ENCODE measurements at regions not wholly inside any gene's neighbourhood (a gene's known extent, or its start where the extent isn't known, plus 50 kb on each side); places are given as distances from the start of the nearest gene placed in this dataset.
"Not testable (repeated sequence)": the region's sequence is repeated elsewhere in the genome, so short reads cannot be mapped to it uniquely, and the experiment has no call there.

DNA sequence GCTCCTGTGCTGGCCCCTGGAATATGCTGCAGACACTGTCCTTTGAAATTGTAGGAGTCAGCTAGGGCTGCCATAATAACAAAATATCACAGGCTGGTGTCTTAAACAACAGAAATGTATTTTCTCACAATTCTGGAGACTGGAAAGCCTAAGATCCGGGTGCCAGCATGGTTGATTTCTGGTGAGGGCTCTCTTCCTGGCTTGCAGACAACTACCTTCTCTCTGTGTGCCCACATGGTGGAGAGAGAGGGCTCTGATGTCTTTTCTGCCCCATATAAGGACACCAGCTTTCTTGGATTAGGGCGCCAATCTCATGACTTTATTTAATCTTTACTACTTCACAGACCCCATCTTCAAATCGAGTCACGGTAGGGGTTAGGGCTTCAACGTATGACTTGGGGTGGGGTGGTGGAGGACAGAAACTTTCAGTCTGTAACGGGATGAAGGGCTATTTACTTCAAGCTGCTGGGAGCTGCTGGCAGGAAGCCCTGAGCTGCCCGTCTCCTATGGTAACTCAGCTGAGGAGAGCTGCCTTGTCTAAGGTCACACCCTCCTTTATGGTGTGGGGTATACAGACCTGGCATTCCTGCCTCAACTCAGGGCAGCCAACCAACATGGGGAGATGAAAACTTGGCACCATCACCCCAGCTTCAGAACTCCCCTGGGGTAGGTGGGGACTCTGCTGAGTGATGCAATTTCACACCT is 142.9 kb upstream of the ZBED5 start:
- no peak for DNase-seq

DNA sequence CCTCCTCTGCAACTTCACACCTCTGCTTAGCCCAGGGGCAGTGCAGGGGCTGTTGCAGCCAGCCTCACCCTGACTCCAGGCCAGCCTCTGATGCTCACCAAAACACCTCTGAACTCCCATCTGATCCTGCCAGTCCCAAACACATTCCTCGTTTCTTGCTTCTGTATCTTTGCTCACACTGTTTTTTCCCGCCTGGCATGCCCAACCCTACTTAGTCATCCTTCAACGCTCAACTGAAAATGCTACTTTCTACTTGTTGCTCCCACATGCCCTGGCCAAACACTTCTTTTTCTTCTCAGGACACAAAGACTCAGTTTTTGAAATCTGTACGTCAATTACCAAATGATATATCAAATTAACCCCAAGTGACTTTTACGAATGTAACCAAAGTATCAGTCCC is 140.8 kb upstream of the ZBED5 start:
- DNase-seq: no peak

DNA sequence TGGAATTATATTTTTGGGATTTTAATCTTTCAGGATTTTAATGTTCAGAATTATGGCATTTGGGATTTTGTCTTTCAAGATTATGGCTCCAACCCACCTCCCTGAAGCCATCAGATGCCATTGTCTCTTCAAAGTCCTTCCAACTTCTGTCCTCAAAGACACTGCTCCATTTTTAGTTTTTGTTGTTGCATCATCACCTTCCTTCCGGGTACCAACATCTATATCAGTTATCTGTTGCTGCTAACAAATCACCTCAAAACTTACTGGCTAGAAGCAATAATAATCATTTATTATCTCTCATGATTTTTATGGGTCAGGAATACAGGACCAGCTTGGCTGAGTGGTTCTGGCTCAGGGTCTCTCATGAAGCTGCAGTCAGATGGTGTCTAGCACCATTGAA is 138.8 kb upstream of the ZBED5 start:
- DNase-seq: no peak

DNA sequence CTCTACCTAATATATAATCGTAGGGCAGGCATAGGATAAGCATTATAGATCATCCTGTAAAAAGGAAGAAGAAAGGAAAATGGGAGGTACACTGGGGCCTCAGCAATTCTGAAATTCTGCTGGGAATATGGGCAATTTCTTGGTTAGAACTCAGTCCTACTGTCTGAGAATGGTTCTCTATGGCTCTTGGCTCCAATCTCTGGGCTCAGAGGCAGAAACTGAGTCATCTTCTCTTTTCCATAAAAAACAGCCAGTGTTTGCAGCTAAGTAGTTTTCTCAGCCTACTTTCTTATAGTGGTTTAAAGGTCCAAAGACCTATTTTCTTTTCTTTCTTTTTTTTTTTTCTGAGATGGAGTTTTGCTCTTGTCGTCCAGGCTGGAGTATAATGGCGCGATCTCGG is 135.8 kb upstream of the ZBED5 start:
- no peak for DNase-seq

DNA sequence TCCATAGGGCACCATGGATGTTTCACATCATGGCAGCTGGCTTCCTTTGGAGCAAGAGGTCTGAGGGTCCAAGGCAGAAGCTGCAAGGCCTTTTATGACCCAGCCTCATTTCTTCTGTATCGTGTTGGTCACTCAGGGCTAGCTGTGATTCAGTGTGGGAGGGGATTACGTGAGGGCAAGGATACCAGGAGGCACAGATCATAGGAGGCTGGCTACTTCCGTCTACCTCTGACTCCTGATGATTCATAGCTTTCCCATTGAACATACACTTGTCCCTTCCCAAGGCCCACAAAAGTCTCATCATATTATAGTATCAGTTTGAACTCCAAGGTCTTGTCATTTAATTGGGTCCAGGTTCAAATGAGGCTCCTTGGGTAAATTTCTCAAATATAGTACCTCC is 135.3 kb upstream of the ZBED5 start:
- DNase-seq: no peak

DNA sequence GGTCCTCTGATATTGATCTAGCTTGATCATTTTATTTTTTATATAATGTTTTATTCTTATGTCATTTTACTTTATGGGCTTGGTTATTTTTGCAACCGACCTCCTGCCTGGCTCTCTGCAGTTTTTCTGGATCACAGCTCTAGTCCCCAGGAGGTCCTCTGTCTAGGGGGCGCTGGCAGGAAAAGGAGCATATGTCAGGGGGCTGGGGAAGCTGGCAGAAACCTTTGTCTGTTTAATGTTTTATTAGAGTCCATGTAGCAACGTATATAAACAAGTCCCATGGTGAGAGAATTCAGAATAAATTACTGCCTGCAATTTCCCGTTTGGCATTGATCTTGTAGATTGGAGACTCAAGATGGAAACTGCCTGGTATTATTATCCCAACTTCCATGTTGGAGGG is 133.5 kb upstream of the ZBED5 start:
- no peak for DNase-seq

DNA sequence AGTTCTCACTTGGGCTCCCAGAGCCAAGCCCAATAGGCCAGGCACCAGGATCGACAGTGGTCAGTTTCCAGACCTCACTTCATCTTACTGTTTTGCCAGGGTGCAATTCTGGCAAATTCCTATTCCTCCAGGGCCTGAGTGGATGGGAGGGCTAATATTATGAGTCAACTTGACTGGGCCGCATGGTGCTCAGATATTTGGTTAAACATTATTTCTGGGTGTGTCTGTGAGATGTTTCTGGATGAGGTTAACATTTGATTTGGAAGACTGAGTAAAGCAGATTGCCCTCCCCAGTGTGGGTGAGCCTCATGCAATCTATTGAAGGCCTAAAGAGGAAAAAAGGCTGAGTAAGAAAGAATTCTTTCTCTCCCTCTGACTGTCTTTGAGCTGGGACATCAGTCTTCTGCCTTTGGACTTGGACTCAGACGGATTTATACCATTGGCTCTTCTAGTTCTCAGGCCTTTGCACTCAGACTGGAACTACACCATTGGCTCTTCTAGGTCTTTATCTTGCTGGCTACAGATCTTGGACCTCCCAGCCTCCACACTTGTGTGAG is 132.9 kb upstream of the ZBED5 start:
- DNase-seq: no peak

DNA sequence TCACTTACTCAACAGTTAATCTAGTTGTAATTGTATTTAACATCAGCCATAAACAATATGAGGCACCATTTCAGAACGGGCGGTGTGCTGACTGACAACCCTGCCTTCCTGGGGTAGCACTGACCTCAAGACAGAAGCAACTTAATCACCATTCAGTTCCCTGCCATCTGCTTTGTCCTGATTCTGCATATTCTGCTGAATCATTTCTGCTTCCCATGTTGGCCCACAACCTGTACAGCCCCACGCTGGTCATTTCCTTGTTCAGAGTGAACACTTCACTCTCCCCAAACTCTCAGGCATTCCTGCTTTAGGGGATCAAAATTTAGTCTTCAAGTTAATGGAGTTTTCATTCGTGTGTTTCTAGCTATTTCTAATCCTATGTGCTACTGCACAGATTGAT is 132.3 kb upstream of the ZBED5 start:
- DNase-seq: no peak

DNA sequence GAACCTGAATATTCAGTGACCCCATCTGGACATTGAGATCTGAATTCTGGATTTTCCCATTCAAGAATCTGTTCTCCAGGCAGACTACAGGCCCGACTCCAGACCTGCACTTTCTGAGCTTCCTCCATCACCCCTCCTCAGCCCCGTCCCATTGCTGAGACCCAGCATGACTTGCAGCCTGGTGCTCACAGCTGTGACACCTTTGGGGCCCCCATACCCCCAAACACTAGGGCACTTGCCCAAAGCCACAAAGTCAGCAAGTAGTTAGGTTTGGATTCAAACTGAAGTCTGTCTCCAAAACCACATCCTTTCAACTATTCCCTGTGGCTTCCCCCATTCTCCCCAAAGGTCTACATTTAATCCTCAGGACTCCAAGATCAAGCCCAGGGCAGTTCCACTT is 128.2 kb upstream of the ZBED5 start:
- no peak for DNase-seq

DNA sequence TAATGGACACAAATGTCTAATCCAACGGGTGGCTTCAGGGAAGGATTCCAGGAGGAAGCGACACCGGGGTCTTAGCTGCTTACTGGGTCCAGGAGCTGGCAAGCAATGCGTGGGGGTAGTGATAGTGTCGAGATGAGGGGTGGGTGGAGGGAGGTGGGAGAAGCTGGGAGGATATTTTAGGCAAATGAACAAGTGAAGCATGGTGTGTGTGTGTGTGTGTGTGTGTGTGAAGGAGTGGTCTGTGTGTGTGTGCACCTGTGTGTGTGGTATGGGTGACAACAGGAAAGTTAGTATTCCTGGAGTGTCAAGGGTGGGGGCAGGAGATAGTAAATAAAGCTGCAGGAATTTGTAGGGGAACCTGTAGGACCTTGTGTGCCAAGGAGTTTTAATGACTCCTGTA is 126.9 kb upstream of the ZBED5 start:
- DNase-seq: no peak

DNA sequence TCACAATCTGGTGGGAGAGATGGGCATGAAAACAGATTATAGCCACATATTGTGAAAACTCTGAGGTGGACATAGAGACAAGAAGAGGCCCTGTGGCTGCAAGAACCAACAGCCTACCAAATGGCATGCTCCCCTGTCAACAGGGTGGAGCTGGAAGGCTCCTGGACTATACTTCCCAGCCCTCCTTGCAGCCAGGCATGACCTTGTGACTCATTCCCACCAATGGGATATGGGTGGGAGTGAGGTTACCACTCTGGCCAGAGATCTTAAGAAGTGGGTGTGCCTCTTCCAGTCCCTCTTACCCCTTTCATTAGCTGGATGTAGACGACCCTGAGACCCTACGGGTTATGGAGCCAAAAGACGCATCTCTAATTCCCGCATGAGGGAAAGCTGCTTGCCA is 126.4 kb upstream of the ZBED5 start:
- no peak for DNase-seq

DNA sequence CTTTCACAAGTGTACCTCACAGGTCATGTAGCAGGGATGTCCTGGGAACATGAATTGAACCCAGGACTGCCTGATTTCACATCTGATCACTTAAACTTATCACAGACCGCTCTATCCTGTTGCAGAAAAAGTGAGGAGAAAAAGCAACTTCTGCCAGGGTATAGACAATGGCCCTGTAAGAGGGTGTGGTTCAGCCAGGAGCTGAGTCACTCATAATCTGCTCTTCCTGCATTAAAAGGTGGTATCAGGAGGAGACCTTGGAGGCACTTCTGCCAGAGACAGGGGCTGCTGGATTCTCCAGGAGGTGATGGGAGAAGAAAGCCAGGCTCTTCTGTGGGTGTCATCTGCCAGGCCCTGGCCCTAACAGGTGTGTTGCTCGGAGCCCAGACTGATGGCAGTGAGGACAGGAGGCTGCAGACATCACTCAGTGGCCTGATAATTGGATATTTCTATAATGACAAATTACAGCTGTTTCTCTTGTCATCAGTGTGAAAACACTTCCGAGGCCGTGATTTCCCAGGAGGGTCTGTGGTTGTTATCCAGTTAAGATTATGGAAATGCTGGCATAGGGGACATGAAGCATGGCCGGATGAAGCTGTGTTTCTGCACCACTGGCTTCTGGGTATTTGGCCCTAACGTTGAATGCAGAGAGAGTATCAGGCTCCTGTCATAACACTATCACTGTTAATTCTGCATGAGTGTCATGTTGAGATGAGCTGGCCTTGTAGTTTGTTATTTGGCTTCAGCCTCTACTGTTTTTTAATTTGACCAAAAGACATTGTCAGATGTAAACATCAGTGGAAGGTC is 125.1 kb upstream of the ZBED5 start:
- DNase-seq: no peak

DNA sequence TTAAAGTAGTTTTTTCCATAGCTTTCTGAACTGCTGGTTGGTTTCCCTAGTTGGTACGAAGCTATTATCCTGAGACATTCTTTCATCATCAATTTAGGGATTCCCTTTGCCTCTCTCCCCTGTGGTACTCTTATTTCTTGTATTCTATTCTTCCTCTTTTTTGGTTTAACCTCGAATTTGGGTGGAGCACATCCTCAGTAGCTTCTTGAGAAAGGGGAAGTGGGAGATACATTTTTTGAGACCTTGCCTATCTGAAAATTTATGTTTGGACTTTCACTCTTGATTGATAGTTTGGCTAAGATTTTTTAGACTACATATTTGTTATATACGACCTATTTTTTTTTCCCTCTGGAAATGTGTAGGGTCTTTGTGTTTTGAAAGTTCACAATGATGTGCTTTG is 121.7 kb upstream of the ZBED5 start:
- DNase-seq: no peak

DNA sequence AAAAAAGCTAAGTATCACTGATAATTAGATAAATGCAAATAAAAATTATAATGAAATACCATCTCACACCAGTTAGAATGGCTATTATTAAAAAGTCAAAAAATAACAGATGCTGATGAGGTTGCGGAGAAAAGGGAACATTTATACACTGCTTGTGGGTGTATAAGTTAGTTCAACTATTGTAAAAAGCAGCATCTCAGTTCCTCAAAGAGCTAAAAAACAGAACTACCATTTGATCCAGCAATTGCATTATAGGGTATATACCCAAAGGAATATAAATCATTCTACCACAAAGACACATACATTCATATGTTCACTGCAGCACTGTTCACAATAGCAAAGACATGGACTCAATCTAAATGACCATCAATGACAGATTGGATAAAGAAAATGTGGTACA is 120.3 kb upstream of the ZBED5 start:
- DNase-seq: no peak

DNA sequence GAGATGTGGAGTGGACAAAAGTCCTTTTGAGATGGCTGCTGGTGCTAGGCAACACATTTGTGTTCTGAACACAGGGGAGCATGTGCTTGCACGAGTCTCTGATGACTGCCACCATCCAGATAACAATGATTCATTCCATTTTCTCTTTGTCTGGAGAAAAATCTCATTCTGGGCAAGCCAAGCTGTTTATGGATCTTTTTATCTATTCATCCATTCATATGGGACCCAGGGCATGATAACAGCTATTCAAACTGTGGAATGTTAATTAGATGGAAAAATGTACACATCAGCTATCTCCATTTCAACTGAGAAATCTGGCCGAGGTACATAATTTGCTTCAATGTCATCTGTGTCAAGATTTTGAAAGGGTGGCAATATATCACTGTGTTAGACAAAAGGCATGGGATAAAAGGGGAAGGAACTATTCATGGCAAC is 117.5 kb upstream of the ZBED5 start:
- no peak for DNase-seq

DNA sequence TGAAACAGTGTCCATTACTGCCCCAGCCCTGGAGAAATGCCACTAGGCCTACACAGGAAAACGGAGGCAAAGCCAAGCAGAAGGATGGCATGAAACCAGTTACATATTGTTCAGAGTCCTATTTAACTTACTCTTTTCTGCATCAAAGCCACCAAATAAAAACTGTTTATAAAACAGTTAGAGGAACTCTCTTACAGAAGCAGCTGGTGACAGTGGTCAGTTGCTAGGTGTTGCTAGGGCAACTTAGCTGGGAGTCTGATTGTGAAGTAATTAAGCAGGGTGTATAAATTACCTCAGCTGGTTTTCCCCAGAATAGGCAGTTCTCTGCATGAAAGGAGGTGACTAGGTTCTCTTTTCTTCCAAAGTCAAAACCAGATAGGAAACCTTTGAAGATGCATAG is 115.6 kb upstream of the ZBED5 start:
- DNase-seq: no peak

DNA sequence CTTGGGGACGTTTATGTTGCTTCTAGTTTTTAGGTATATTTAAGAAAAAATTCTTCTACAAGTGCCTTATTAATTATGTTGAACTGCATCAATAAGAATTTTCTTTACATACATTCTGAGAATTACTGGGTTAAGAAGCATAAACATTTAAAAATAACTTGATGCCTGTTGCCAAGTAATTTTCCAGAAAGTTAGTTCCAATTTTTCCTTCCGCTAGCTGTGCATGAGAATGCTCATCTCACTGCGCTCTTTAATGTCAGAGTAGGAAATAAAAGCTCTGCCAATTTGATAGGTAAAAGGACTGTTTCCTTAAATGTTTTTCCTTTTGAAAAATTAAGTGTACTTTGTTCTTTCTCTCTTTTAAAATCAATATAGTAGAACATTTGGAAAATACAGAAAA is 113.1 kb upstream of the ZBED5 start:
- no peak for DNase-seq

DNA sequence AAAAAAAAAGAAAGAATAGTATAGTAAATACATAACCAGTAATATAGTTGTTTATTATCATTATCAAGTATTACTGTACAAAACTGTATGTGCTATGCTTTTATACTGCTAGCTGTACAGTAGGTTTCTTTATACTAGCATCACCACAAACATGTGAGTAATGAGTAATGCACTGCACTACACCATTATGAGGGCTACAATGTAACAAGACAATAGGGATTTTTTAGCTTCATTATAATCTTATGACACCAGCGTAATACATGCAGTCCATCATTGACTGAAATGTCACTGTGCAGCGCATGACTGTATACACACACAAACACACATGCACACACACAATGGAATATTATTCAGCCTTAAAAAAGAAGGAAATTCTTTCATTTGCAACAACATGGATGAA is 111.5 kb upstream of the ZBED5 start:
- no peak for DNase-seq

DNA sequence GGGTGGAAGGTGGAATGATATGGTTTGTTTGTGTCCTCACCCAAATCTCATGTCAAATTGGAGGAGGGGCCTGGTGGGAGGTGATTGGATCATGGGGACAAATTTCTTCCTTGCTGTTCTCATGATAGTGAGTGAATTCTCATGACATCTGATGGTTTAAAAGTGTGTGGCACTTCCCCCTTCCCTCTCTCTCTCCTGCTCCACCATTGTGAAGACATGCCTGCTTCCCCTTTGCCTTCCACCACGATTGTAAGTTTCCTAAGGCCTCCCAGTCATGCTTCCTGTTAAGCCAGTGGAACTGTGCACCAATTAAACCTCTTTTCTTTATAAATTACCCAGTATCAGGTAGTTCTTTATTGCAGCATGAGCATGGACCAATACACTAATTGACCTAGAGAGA is 99.0 kb upstream of the ZBED5 start:
- not testable (repeated sequence) for DNase-seq

DNA sequence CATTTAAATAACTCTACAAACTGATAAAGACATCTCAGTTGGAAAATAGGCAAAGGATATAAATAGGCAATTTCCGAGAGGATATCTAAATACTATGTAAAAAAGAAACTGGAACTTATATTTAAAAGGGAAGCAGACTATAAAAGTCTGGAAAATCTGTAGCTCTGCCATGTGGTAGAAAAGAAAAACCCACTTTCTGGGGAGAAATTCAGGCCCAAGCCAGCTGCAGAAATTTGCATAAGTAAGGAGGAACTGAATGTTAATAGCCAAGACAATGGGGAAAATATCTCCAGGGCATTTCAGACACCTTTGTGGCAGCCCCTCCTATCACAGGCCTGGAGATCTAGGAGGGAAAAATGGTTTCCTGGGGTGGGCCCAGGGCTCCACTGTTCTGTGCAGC is 97.8 kb upstream of the ZBED5 start:
- DNase-seq: no peak

DNA sequence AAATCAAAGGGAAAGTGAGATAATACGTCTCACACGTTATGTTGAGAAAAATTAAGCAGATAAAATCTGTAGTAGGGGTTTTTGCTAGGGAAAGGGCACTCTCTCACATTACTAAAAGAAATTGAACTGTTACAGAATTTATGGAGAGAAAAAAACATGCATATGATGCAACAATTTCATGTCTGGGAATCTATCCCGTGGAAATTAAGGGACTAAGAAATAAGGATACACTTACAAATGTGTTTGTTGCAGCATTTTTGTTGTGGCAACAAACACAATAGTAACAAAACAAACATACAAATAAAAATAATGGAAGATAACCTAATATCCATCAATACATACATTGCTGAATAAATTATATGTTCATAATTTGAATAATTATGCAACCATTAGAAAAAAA is 96.3 kb upstream of the ZBED5 start:
- DNase-seq: no peak

DNA sequence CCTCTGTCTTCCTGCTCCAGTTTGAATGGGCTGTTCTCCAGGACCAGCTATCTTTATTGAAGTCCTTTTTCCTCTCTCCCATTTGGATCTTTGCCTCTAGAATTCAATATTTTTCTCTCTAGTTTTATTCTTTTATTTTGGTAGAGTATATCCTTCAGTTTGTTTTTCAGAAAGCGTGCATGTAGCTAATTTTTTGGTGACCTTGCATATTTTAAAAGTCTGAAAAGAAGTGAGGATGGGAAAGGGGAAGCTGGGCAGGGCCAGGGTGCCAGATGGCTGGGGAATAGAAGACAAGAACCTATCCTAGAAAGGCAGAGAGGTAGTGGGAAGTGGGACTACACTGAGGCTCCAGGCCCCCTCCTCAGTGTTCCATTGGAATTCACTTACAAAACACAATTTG is 95.0 kb upstream of the ZBED5 start:
- no peak for DNase-seq

DNA sequence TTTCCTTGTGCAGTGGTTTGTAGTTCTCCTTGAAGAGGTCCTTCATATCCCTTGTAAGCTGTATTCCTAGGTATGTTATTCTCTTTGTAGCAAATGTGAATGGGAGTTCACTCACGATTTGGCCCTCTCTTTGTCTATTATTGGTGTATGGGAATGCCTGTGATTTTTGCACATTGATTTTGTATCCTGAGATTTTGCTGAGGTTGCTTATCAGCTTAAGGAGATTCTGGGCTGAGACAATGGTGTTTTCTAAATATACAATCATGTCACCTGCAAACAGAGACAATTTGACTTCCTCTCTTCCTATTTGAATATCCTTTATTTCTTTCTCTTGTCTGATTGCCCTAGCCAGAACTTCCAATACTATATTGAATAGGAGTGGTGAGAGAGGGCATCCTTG is 90.1 kb upstream of the ZBED5 start:
- DNase-seq: not testable (repeated sequence)

DNA sequence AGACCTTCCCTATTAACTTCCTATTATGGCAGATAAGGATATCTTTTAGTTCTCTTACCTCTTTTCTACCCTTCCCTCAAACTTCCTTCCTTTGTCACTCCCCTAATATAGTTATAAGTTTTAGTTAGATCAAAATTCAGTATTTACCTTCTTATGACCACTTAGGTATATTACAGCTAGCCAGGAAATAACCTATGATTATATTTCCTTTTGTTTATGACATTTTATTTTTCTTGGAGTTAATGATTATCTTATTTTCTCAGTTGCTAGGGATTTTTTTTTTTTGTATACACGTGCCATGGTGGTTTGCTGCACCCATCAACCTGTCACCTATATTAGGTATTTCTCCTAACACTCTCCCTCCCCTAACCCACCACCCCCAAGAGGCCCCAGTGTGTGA is 88.2 kb upstream of the ZBED5 start:
- DNase-seq: no peak

DNA sequence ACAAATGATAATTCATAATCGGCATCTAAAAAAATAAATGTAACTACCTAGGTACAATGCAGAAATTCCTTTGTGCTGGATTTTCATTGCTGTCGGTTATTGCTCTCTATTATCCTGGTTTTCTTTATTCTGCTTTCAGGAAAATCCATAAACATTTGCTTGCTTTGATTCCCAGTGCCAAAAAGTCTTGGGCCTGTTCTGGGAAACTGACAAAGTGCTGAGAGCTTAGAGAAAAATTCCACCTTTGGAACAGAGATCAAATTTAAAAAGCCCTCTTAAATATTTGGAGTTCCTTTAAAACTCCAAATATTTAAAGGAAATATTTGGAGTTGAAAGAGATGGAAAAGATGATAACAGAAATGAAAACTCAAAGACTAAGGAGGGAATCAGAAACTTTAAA is 87.3 kb upstream of the ZBED5 start:
- no peak for DNase-seq
